ENCODE measurements at regions not wholly inside any gene's neighbourhood (a gene's known extent, or its start where the extent isn't known, plus 50 kb on each side); places are given as distances from the start of the nearest gene placed in this dataset.

DNA sequence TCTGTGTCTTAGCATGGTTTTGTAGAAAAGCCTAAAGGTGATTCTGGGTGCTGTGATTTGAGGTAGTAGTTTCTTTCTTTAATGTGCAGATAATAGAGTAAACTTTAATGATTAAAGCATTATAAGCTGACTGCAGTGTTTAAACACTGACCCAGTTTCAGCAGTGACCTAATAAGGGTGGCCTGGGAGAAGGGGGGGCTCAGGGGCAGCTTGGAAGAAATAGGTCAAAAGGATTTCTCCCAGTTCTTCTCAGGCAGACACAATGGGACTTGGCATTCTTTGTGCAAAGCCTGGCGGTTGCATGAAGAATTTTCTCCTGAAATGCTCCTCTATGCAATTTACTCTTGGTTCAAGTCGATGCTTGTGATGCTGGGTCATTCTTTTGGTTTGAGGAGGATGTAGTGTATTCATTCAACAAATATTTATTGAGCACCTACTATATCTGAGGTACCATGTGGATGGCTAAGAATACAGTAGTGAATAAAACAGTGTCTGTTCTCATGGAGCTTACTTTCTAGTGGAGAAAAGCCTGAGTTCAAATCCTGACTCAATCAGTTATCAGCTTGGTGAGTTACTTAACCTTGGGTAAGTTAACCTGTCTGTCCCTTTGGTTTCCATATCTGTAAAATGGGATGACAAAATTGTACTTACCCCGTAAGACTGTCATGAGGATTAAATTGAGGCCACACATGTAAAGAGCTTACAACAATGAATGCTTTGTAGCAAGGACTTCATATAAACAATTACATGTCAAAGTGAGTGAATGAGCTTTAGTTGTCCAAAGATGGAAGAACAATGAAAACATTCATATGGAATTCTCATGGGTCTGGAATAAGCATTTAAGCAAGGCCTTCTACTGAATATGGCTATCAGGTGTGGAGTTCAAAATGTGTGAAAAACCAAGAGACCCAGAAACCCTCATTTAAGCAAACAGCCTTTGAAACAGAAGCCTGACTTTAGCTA lies 210.2 kb downstream of the KCNRG start:
- no peak for TF ChIP-seq EZH2 (IDR thresholded peaks at IDR 0.05; ENCODE audit: insufficient read depth, low read length)
- no peak for TF ChIP-seq CTCF (IDR thresholded peaks at IDR 0.05; ENCODE audit: insufficient read depth, low read depth, low read length)
- Histone ChIP-seq H3K9me3 (ENCODE audit: insufficient read depth, low read depth, low read length) (no peaks in the 10 kb centered on the region), H4K20me1 (ENCODE audit: insufficient read depth, low read length) (no peaks in the 10 kb centered on the region), H3K36me3 (ENCODE audit: insufficient read depth, low read length) (no peaks in the 10 kb centered on the region), H3K9ac (ENCODE audit: low read length) (no peak overlapping the region), H2AFZ (ENCODE audit: low read depth, low read length) (no peak overlapping the region), H3K79me2 (ENCODE audit: insufficient read depth, low read length) (no peaks in the 10 kb centered on the region), H3K4me1 (ENCODE audit: insufficient read depth, low read length) (peaks cover 10% of the 10 kb centered on the region), H3K4me2 (ENCODE audit: low read length) (no peak overlapping the region), H3K27ac (ENCODE audit: low read depth, low read length) (no peak overlapping the region), H3K27me3 (ENCODE audit: insufficient read depth, low read length) (no peaks in the 10 kb centered on the region), H3K4me3 (ENCODE audit: insufficient read depth, low read depth, low read length) (no peak overlapping the region)
- Mint-ChIP-seq H3K27ac (ENCODE audit: unreplicated experiment) (no peak overlapping the region), H3K4me1 (ENCODE audit: low read depth, unreplicated experiment) (peaks cover 36% of the 10 kb centered on the region), H3K36me3 (ENCODE audit: low read depth, unreplicated experiment) (no peaks in the 10 kb centered on the region), H3K9me3 (ENCODE audit: unreplicated experiment) (no peaks in the 10 kb centered on the region), H3K4me3 (ENCODE audit: unreplicated experiment) (no peak overlapping the region), H3K27me3 (ENCODE audit: low read depth, unreplicated experiment) (no peaks in the 10 kb centered on the region)
- no peak for DNase-seq (ENCODE audit: low read depth)
- no peak for FAIRE-seq

DNA sequence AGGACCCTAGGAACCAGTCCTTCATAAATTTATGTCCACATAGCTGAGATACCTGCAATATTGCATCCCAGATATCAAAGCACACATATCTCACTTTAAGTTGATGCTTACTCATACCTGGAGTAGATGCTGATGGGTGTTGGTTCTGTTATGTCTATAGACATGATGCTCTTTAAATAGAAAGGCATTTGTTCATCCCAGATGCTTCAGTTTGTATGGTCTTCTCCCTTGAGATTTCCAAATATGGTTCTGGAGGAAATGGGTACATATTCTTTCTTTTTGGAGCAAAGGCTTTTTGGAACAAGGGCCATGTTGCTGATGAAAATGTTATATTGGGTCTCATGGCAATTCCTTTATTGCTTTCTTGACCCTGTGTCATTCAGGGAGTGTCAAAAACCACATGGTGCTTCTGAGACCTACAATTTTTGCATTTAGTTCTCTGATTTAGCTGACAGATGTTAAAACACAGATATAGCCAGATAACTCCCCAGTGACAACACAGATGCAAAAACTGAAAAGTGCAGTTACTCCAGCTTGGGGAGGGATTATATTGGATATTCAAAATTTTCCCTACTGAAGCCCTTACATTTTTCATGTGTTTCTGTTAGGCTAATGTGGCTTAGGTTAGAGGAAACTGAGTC lies 211.4 kb downstream of the KCNRG start:
- Mint-ChIP-seq H3K36me3 (ENCODE audit: low read depth, unreplicated experiment) (no peaks in the 10 kb centered on the region), H3K9me3 (ENCODE audit: unreplicated experiment) (no peaks in the 10 kb centered on the region), H3K27me3 (ENCODE audit: low read depth, unreplicated experiment) (no peaks in the 10 kb centered on the region), H3K27ac (ENCODE audit: unreplicated experiment) (no peak overlapping the region), H3K4me1 (ENCODE audit: low read depth, unreplicated experiment) (peaks cover 39% of the 10 kb centered on the region), H3K4me3 (ENCODE audit: unreplicated experiment) (no peak overlapping the region)
- Histone ChIP-seq H3K4me3 (ENCODE audit: insufficient read depth, low read depth, low read length) (no peak overlapping the region), H3K79me2 (ENCODE audit: insufficient read depth, low read length) (no peaks in the 10 kb centered on the region), H4K20me1 (ENCODE audit: insufficient read depth, low read length) (no peaks in the 10 kb centered on the region), H3K9ac (ENCODE audit: low read length) (no peak overlapping the region), H3K4me1 (ENCODE audit: insufficient read depth, low read length) (peaks cover 10% of the 10 kb centered on the region), H3K27me3 (ENCODE audit: insufficient read depth, low read length) (no peaks in the 10 kb centered on the region), H3K4me2 (ENCODE audit: low read length) (no peak overlapping the region), H3K9me3 (ENCODE audit: insufficient read depth, low read depth, low read length) (no peaks in the 10 kb centered on the region), H2AFZ (ENCODE audit: low read depth, low read length) (no peak overlapping the region), H3K27ac (ENCODE audit: low read depth, low read length) (no peak overlapping the region), H3K36me3 (ENCODE audit: insufficient read depth, low read length) (no peaks in the 10 kb centered on the region)
- no peak for FAIRE-seq
- DNase-seq (ENCODE audit: low read depth), result no peak
- TF ChIP-seq EZH2 (IDR thresholded peaks at IDR 0.05; ENCODE audit: insufficient read depth, low read length) (no peak), CTCF (IDR thresholded peaks at IDR 0.05; ENCODE audit: insufficient read depth, low read depth, low read length) (no peak)

Measured in astrocyte (in vitro differentiated cells and primary cell).